ENCODE measurements at regions not wholly inside any gene's neighbourhood (a gene's known extent, or its start where the extent isn't known, plus 50 kb on each side); places are given as distances from the start of the nearest gene placed in this dataset.
"Not testable (repeated sequence)": the region's sequence is repeated elsewhere in the genome, so short reads cannot be mapped to it uniquely, and the experiment has no call there.

GRCh38 chr6:99821164-99821563 lies 172.9 kb downstream of the MCHR2 start:
- Histone ChIP-seq H3F3A (ENCODE audit: insufficient read depth, low read length, poor library complexity, severe bottlenecking) (no peaks in the 10 kb centered on the region), H3K27ac (ENCODE audit: low read length) (no peak overlapping the region), H3K27me3 (ENCODE audit: insufficient read depth, low read depth, low read length) (no peaks in the 10 kb centered on the region), H3K4me3 (ENCODE audit: low read length) (no peak overlapping the region), H2AFZ (ENCODE audit: low read depth, low read length) (no peak overlapping the region), H3K9me2 (ENCODE audit: insufficient read depth, low read length) (no peaks in the 10 kb centered on the region), H3K36me3 (ENCODE audit: insufficient read depth, low read length) (no peaks in the 10 kb centered on the region), H3K9ac (ENCODE audit: low read length) (no peak overlapping the region), H4K20me1 (ENCODE audit: insufficient read depth) (no peaks in the 10 kb centered on the region), H3K79me2 (replicated peaks; ENCODE audit: insufficient read depth, low read length) (no peaks in the 10 kb centered on the region), H3K9me3 (ENCODE audit: low read length) (no peaks in the 10 kb centered on the region), H3K4me2 (ENCODE audit: low read length) (no peak overlapping the region)
- no peak for TF ChIP-seq RAD21 (conservative IDR thresholded peaks at IDR 0.05)
- TF ChIP-seq CTCF (IDR thresholded peaks at IDR 0.05; ENCODE audit: poor library complexity, severe bottlenecking) = no peak
- TF ChIP-seq EZH2 (IDR thresholded peaks at IDR 0.05; ENCODE audit: borderline replicate concordance, insufficient read depth, low read length, poor library complexity, severe bottlenecking) = no peak
- TF ChIP-seq MXI1 (conservative IDR thresholded peaks at IDR 0.05; ENCODE audit: poor library complexity, severe bottlenecking) = no peak
- no peak for TF ChIP-seq SMC3 (conservative IDR thresholded peaks at IDR 0.05; ENCODE audit: poor library complexity)
- TF ChIP-seq POLR2AphosphoS5 (IDR thresholded peaks at IDR 0.05) = no peak
- TF ChIP-seq REST (IDR thresholded peaks at IDR 0.05; ENCODE audit: borderline replicate concordance) = no peak
- TF ChIP-seq TAF1 (IDR thresholded peaks at IDR 0.05; ENCODE audit: low read depth) = no peak
- TF ChIP-seq EP300 (conservative IDR thresholded peaks at IDR 0.05; ENCODE audit: poor library complexity, severe bottlenecking) = no peak

- peak; percentile 57 for TF ChIP-seq SMC3 (conservative IDR thresholded peaks at IDR 0.05; ENCODE audit: poor library complexity)
- TF ChIP-seq CTCF (IDR thresholded peaks at IDR 0.05; ENCODE audit: poor library complexity, severe bottlenecking) = peak; percentile 51
- TF ChIP-seq EP300 (conservative IDR thresholded peaks at IDR 0.05; ENCODE audit: poor library complexity, severe bottlenecking) = no peak
- no peak for TF ChIP-seq MXI1 (conservative IDR thresholded peaks at IDR 0.05; ENCODE audit: poor library complexity, severe bottlenecking)
- peak; percentile 54 for TF ChIP-seq RAD21 (conservative IDR thresholded peaks at IDR 0.05)
- TF ChIP-seq REST (IDR thresholded peaks at IDR 0.05; ENCODE audit: borderline replicate concordance) = no peak
- no peak for TF ChIP-seq POLR2AphosphoS5 (IDR thresholded peaks at IDR 0.05)
- Histone ChIP-seq H3K27me3 (ENCODE audit: insufficient read depth, low read depth, low read length) (no peaks in the 10 kb centered on the region), H4K20me1 (ENCODE audit: insufficient read depth) (no peaks in the 10 kb centered on the region), H3K9ac (ENCODE audit: low read length) (no peak overlapping the region), H3F3A (ENCODE audit: insufficient read depth, low read length, poor library complexity, severe bottlenecking) (no peaks in the 10 kb centered on the region), H3K36me3 (ENCODE audit: insufficient read depth, low read length) (no peaks in the 10 kb centered on the region), H3K9me2 (ENCODE audit: insufficient read depth, low read length) (no peaks in the 10 kb centered on the region), H3K4me3 (ENCODE audit: low read length) (no peak overlapping the region), H3K27ac (ENCODE audit: low read length) (no peak overlapping the region), H3K9me3 (ENCODE audit: low read length) (no peaks in the 10 kb centered on the region), H3K79me2 (replicated peaks; ENCODE audit: insufficient read depth, low read length) (no peaks in the 10 kb centered on the region), H3K4me2 (ENCODE audit: low read length) (no peak overlapping the region), H2AFZ (ENCODE audit: low read depth, low read length) (no peak overlapping the region)
Observed at GRCh38 chr6:99822741-99823512, 171.1 kb downstream of the MCHR2 start.

GRCh38 chr6:99823513-99824235 lies 170.3 kb downstream of the MCHR2 start:
- H2AFZ ChIP-seq (ENCODE audit: low read depth, low read length); H3F3A ChIP-seq (ENCODE audit: insufficient read depth, low read length, poor library complexity, severe bottlenecking); H3K9ac ChIP-seq (ENCODE audit: low read length); H3K4me2 ChIP-seq (ENCODE audit: low read length); H3K9me2 ChIP-seq (ENCODE audit: insufficient read depth, low read length); H4K20me1 ChIP-seq (ENCODE audit: insufficient read depth); H3K27ac ChIP-seq (ENCODE audit: low read length); H3K79me2 ChIP-seq (replicated peaks; ENCODE audit: insufficient read depth, low read length); H3K9me3 ChIP-seq (ENCODE audit: low read length); H3K36me3 ChIP-seq (ENCODE audit: insufficient read depth, low read length); H3K4me3 ChIP-seq (ENCODE audit: low read length); H3K27me3 ChIP-seq (ENCODE audit: insufficient read depth, low read depth, low read length): not testable (repeated sequence)

All from neural cell (in vitro differentiated cells).